Esophagus muscularis mucosa (tissue), 3 donors: ENCODE measurements at regions not wholly inside any gene's neighbourhood (a gene's known extent, or its start where the extent isn't known, plus 50 kb on each side); places are given as distances from the start of the nearest gene placed in this dataset.
"Not testable (repeated sequence)": the region's sequence is repeated elsewhere in the genome, so short reads cannot be mapped to it uniquely, and the experiment has no call there.

Experiments
- CTCF ChIP-seq, 3 experiments: fragments of 200-600 bp in 2 of 3; fragments of 450-650 bp in 1 of 3; sonication (generic) in 2 of 3; IDR thresholded peaks; one replicate each; pipeline ENCODE4 v1.5.1; 2017 to 2019; ENCODE audit warnings: antibody characterized with exemption in 3 of 3, mild to moderate bottlenecking in 2 of 3, moderate library complexity in 1 of 3
- POLR2A ChIP-seq: fragments of 450-650 bp; IDR thresholded peaks from one replicate; pipeline ENCODE4 v1.6.1; 2017; ENCODE audit warnings: antibody characterized with exemption, moderate library complexity, mild to moderate bottlenecking, low read depth

- TF ChIP-seq CTCF (IDR thresholded peaks at IDR 0.05); POLR2A: not testable (repeated sequence)
Measured at GRCh38 chr9:89695979-89696378, 91.2 kb downstream of the GADD45G start.
